OCI-LY7 (cell line): ENCODE measurements at regions not wholly inside any gene's neighbourhood (a gene's known extent, or its start where the extent isn't known, plus 50 kb on each side); places are given as distances from the start of the nearest gene placed in this dataset.

ENCODE experiments used
- BruUV-seq: library from RNA; stranded (reverse); fragments of 400-500 nt; replicated peaks from 2 replicates; lab custom pipeline; 2021; lab: Mats Ljungman, UMichigan
- CTCF ChIA-PET: fragments of 300-600 bp; sonication (Branson Sonifier 250); formaldehyde crosslinking; loops from one replicate; lab custom pipeline; 2022; ENCODE audit warnings: antibody characterized with exemption; ENCODE audit not compliant: unreplicated experiment; lab: Charles Lee
- POLR2A ChIA-PET: fragments of 300-600 bp; sonication (Branson Sonifier 250); formaldehyde crosslinking; loops from one replicate; lab custom pipeline; 2022; ENCODE audit warnings: antibody characterized with exemption; lab: Charles Lee
- DNase-seq: peaks from one replicate; pipeline ENCODE4 v3.0.0-alpha.2; 2015; ENCODE audit warnings: low spot score
- H2AFZ ChIP-seq: fragments of 200-600 bp; sonication (generic), shearing (Covaris generic); 2 replicates; pipeline ENCODE4 v1.6.1; 2014; ENCODE audit warnings: mild to moderate bottlenecking, antibody characterized with exemption, low read length, moderate library complexity
- H3K27ac ChIP-seq: fragments of 200-600 bp; sonication (generic); 2 replicates; pipeline ENCODE4 v1.5.1; 2014; ENCODE audit warnings: mixed run types, low read depth, mild to moderate bottlenecking, moderate library complexity, low read length, inconsistent platforms; ENCODE audit not compliant: poor library complexity, severe bottlenecking
- H3K36me3 ChIP-seq: fragments of 200-600 bp; sonication (generic); 2 replicates; pipeline ENCODE4 v1.6.1; 2014; ENCODE audit warnings: mild to moderate bottlenecking, antibody characterized with exemption, low read length, moderate library complexity, mixed read lengths; ENCODE audit not compliant: insufficient read depth
- H3K4me1 ChIP-seq: fragments of 200-600 bp; sonication (generic); 2 replicates; pipeline ENCODE4 v1.5.1; 2014; ENCODE audit warnings: mild to moderate bottlenecking, low read length; ENCODE audit not compliant: insufficient read depth, poor library complexity, severe bottlenecking
- H3K4me2 ChIP-seq: fragments of 200-600 bp; sonication (generic); 2 replicates; pipeline ENCODE4 v1.6.1; 2014; ENCODE audit warnings: mild to moderate bottlenecking, low read length
- H3K4me3 ChIP-seq: fragments of 200-600 bp; sonication (generic); 2 replicates; pipeline ENCODE4 v1.5.1; 2014; ENCODE audit warnings: mild to moderate bottlenecking, low read depth, low read length; ENCODE audit not compliant: poor library complexity, severe bottlenecking
- H3K79me2 ChIP-seq: fragments of 200-600 bp; sonication (generic); 2 replicates; pipeline ENCODE4 v1.6.1; 2016; ENCODE audit warnings: low read depth, mild to moderate bottlenecking, low read length, moderate library complexity, mixed read lengths; ENCODE audit not compliant: insufficient read depth
- H3K9me2 ChIP-seq: fragments of 200-600 bp; sonication (generic); 2 replicates; pipeline ENCODE4 v1.6.1; 2016; ENCODE audit warnings: mild to moderate bottlenecking, low read length, mixed read lengths; ENCODE audit not compliant: insufficient read depth
- H3K9me3 ChIP-seq: fragments of 200-600 bp; sonication (generic); 2 replicates; pipeline ENCODE4 v1.6.1; 2014; ENCODE audit warnings: mild to moderate bottlenecking, mixed run types, low read length, mixed read lengths
- H4K20me1 ChIP-seq: fragments of 200-600 bp; sonication (generic); 2 replicates; pipeline ENCODE4 v1.6.1; 2014; ENCODE audit warnings: mild to moderate bottlenecking, antibody characterized with exemption, low read length, moderate library complexity, mixed read lengths; ENCODE audit not compliant: insufficient read depth
- CTCF ChIP-seq: fragments of 200-600 bp; sonication (generic); conservative IDR thresholded peaks from 2 replicates; pipeline ENCODE4 v1.5.1; 2014; ENCODE audit warnings: mild to moderate bottlenecking, antibody characterized with exemption, low read length, moderate library complexity, mixed read lengths
- EZH2phosphoT487 ChIP-seq: fragments of 200-600 bp; sonication (generic); IDR thresholded peaks from 2 replicates; pipeline ENCODE4 v1.6.1; 2018; ENCODE audit warnings: low read depth, borderline replicate concordance, mild to moderate bottlenecking, mixed run types, antibody characterized with exemption, low read length, moderate library complexity, mixed read lengths
- intact Hi-C: fragments of 100-400 bp; cut with micrococcal nuclease; formaldehyde crosslinking; loops from one replicate; pipeline ENCODE4 v1.10.0; 2022; ENCODE audit not compliant: unreplicated experiment

DNA sequence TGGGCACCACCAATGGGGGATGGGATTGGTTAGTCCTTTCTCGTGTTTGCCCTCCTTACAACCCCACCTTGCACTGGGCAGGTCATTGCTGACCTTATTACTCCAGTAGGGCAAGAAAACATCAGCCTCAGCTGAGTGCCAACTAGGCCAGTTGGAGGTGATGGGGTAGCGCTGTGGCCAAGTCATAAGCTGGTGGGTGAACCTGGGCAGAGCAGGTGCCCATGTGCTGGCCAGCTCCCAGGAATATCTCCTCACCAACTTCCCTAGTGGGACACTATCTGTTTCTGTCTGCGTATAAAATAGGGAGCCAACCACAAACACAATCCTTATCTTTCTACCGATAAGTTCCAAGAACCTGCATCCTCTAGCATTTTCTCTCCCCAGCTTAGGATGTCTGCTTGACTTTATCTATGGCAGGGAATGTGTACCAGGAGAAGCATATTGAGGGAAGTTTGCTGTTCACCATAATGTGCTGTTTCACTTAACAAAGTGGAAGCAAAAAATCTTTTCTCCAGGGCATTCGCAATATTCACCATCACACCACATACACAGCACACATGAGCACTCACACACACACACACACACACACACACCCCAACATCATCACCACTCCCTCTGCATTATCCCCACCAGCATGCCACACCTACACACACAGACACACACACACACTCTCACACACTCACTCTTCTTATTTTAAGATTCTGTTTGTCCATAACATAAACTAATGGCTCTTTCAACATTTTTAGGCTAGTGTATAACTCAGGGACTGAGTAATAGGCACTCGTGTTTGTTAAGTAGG lies 390.0 kb downstream of the ENC1 start:
- intact Hi-C loops, result no loop called here
- no peaks in the 10 kb centered on the region for H3K9me3 ChIP-seq
- H3K9me2 ChIP-seq, result no peaks in the 10 kb centered on the region
- H2AFZ ChIP-seq, result no peak overlapping the region
- no TSS peak for BruUV-seq
- no peak overlapping the region for H3K27ac ChIP-seq
- no peaks in the 10 kb centered on the region for H3K4me1 ChIP-seq
- TF ChIP-seq EZH2phosphoT487, result no peak
- no peak for TF ChIP-seq CTCF
- H4K20me1 ChIP-seq, result no peaks in the 10 kb centered on the region
- H3K4me3 ChIP-seq, result no peak overlapping the region
- ChIA-PET POLR2A (no interaction called here), CTCF (no interaction called here)
- H3K4me2 ChIP-seq, result no peak overlapping the region
- H3K36me3 ChIP-seq, result no peaks in the 10 kb centered on the region
- H3K79me2 ChIP-seq, result no peaks in the 10 kb centered on the region
- no peak for DNase-seq

DNA sequence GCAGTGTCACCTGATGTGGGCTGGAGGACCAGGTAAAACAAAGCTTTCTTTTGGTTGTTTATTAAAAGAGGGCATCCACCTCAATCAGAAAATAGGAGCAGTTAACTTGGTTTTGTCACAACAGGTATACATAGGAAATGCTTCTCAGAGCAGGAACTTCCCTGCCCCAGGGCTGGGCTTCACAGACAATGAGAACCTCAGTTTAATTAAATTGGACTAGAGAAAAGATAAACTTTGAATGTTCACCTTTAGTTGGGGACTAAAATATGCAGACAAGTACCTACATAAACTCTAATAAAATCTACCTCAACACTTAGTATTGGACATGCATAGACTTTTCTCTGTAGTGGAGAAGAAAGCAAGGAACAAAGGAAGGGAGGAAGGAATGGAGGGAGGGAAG lies 392.0 kb downstream of the ENC1 start:
- POLR2A ChIA-PET, result no interaction called here
- no peaks in the 10 kb centered on the region for H3K9me2 ChIP-seq

More for the DNA sequence above, 392.0 kb downstream of the ENC1 start:
- DNase-seq, result no peak
- Histone ChIP-seq H3K36me3 (no peaks in the 10 kb centered on the region), H4K20me1 (no peaks in the 10 kb centered on the region), H3K4me1 (no peaks in the 10 kb centered on the region), H3K79me2 (no peaks in the 10 kb centered on the region), H3K9me3 (no peaks in the 10 kb centered on the region), H3K27ac (no peak overlapping the region), H2AFZ (no peak overlapping the region), H3K4me3 (no peak overlapping the region), H3K4me2 (no peak overlapping the region)
- BruUV-seq, result no TSS peak
- intact Hi-C loops, result no loop called here
- no peak for TF ChIP-seq CTCF
- TF ChIP-seq EZH2phosphoT487, result no peak
- CTCF ChIA-PET, result no interaction called here
